ENCODE measurements at regions not wholly inside any gene's neighbourhood (a gene's known extent, or its start where the extent isn't known, plus 50 kb on each side); places are given as distances from the start of the nearest gene placed in this dataset.

DNA sequence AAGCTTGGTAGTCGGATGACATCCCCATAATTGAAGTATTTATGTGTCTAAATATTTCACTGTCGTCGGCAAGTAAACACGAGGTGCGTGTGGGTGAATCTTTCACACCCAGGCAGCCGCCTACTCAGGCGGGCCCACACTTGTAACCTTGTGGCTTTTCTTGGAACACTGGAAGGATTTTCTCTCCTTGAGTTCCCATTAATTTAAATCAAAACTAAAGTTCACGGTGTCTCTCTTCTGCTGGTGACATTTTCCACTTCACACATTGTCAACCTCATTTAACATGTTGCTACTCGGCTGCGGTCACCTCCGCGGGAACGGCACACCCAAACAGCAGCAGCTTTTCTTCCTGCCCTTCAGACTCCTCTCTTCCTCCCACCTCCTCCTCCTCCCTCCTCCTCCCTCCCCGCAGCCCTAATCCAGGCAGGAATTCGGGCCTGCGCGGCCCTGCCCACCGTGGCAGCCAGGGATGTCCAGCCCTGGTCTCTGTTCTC, 336.6 kb downstream of the QKI start:
- TF ChIP-seq SUZ12 (IDR thresholded peaks at IDR 0.05) (no peak), BHLHE40 (IDR thresholded peaks at IDR 0.05; ENCODE audit: borderline replicate concordance) (no peak), SP1 (IDR thresholded peaks at IDR 0.05) (no peak), HDGF (IDR thresholded peaks at IDR 0.05; ENCODE audit: borderline replicate concordance) (no peak), NFRKB (IDR thresholded peaks at IDR 0.05) (no peak), ELF4 (IDR thresholded peaks at IDR 0.05) (no peak), FOXM1 (IDR thresholded peaks at IDR 0.05; ENCODE audit: borderline replicate concordance) (no peak), FOXA1 (IDR thresholded peaks at IDR 0.05) (no peak), FOXK2 (IDR thresholded peaks at IDR 0.05) (no peak)

Data from HEK293T (cell line).